CD4-positive, CD25-positive, alpha-beta regulatory T cell (primary cell): ENCODE measurements at regions not wholly inside any gene's neighbourhood (a gene's known extent, or its start where the extent isn't known, plus 50 kb on each side); places are given as distances from the start of the nearest gene placed in this dataset.
"Not testable (repeated sequence)": the region's sequence is repeated elsewhere in the genome, so short reads cannot be mapped to it uniquely, and the experiment has no call there.

ENCODE experiments used
- ATAC-seq, 2 donors: fragments of 150-1000 bp; cut with Tn5 transposase; one replicate each; pipeline ENCODE4 v1.10.0; 2021; ENCODE audit warnings: low read depth in 2 of 2, moderate number of reproducible peaks in 2 of 2, moderate library complexity in 1 of 2
- DNase-seq, 3 donors: peaks; one replicate each; pipeline versions ENCODE4 v3.0.0 to v3.0.0-alpha.2; 2012 to 2022; ENCODE audit warnings: mixed read lengths in 1 of 3
- H3K27ac ChIP-seq: one replicate; pipeline ENCODE4 v1.7.0; 2013; ENCODE audit warnings: mild to moderate bottlenecking, low read length; ENCODE audit not compliant: insufficient read depth, poor library complexity, severe bottlenecking
- H3K27me3 ChIP-seq: one replicate; pipeline ENCODE4 v1.7.0; 2013; ENCODE audit warnings: low read length; ENCODE audit not compliant: control insufficient read depth, insufficient read depth
- H3K36me3 ChIP-seq: one replicate; pipeline ENCODE4 v1.7.0; 2013; ENCODE audit warnings: mild to moderate bottlenecking, low read length, moderate library complexity; ENCODE audit not compliant: control insufficient read depth, insufficient read depth
- H3K4me1 ChIP-seq: 2 replicates; pipeline ENCODE4 v1.7.0; 2013; ENCODE audit warnings: mild to moderate bottlenecking, low read length; ENCODE audit not compliant: insufficient read depth, control insufficient read depth, poor library complexity, severe bottlenecking
- H3K4me3 ChIP-seq: one replicate; pipeline ENCODE4 v1.7.0; 2013; ENCODE audit warnings: low read depth, mild to moderate bottlenecking, low read length, moderate library complexity
- H3K9me3 ChIP-seq, 2 experiments: 1 replicate in 1 of 2; 2 replicates in 1 of 2; pipeline ENCODE4 v1.7.0; 2013; ENCODE audit warnings: low read length in 2 of 2, mild to moderate bottlenecking in 1 of 2, moderate library complexity in 1 of 2; ENCODE audit not compliant: control insufficient read depth in 2 of 2
- H3K27ac Mint-ChIP-seq, 3 donors: one replicate each; pipeline ENCODE4 v1.8.0; 2020 to 2022; ENCODE audit warnings: mild to moderate bottlenecking in 3 of 3, mixed read lengths in 3 of 3, moderate library complexity in 2 of 3
- H3K27me3 Mint-ChIP-seq: one replicate; pipeline ENCODE4 v1.8.0; 2022; ENCODE audit warnings: mild to moderate bottlenecking, mixed read lengths
- H3K36me3 Mint-ChIP-seq: one replicate; pipeline ENCODE4 v1.8.0; 2020; ENCODE audit warnings: mixed read lengths
- H3K4me1 Mint-ChIP-seq, 4 donors: one replicate each; pipeline ENCODE4 v1.8.0; 2020 to 2022; ENCODE audit warnings: mixed read lengths in 4 of 4, mild to moderate bottlenecking in 1 of 4
- H3K4me3 Mint-ChIP-seq, 4 donors: one replicate each; pipeline ENCODE4 v1.8.0; 2020 to 2022; ENCODE audit warnings: mild to moderate bottlenecking in 4 of 4, mixed read lengths in 4 of 4, moderate library complexity in 3 of 4
- H3K9me3 Mint-ChIP-seq, 7 donors: one replicate each; pipeline ENCODE4 v1.8.0; 2020 to 2022; ENCODE audit warnings: mixed read lengths in 7 of 7, mild to moderate bottlenecking in 3 of 7, moderate library complexity in 2 of 7

DNA sequence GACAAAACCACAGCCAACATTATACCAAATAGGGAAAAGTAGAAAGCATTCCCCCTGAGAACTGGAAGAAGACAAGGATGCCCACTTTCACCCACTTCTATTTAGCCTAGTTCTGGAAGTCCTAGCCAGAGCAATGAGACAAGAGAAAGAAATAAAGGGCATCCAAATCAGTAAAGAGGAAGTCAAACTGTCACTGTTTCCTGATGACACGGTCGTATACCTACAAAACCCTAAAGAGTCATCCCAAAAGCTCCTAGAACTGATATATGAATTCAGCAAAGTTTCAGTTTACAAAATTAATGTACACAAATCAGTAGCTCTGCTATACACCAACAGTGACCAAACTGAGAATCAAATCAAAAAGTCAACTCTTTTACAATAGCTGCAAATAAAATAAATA is 142.6 kb upstream of the P2RY1 start:
- H3K9me3 Mint-ChIP-seq, H3K4me1 Mint-ChIP-seq, H3K27ac ChIP-seq, H3K27me3 ChIP-seq, H3K36me3 Mint-ChIP-seq, H3K4me3 ChIP-seq, H3K9me3 ChIP-seq, H3K27ac Mint-ChIP-seq, DNase-seq, ATAC-seq, H3K36me3 ChIP-seq, H3K4me3 Mint-ChIP-seq, H3K27me3 Mint-ChIP-seq, H3K4me1 ChIP-seq: not testable (repeated sequence)

DNA sequence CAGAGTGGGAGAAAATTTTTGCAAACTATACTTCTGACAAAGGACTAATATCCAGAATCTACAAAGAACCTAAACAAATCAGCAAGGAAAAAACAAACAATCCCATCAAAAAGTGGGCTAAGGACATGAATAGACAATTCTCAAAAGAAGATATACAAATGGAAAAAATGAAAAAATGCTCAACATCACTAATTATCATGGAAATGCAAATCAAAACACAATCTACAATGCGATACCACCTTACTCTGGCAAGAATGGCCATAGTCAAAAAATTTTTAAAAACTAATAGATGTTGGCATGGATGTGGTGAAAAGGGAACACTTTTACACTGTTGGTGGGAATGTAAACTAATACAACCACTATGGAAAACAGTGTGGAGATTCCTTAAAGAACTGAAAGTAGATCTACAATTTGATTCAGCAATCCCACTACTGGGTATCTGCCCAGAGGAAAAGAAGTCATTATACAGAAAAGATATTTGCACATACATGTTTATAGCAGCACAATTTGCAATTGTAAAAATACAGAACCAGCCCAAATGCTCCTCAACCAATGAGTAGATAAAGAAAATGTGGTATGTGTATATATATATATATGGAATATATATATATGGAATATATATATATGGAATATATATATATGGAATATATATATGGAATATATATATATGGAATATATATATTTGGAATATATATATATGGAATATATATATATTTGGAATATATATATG is 141.2 kb upstream of the P2RY1 start:
- not testable (repeated sequence) for H3K27ac Mint-ChIP-seq, H3K4me1 Mint-ChIP-seq, H3K36me3 Mint-ChIP-seq, H3K36me3 ChIP-seq, H3K27me3 ChIP-seq, ATAC-seq, H3K4me3 ChIP-seq, H3K27me3 Mint-ChIP-seq, H3K27ac ChIP-seq, H3K9me3 Mint-ChIP-seq, H3K9me3 ChIP-seq, H3K4me1 ChIP-seq
- peak overlapping the region in 1 of 4 donors; percentile 1 for H3K4me3 Mint-ChIP-seq
- DNase-seq = peak in 2 of 3 donors; percentile 39 to 40

DNA sequence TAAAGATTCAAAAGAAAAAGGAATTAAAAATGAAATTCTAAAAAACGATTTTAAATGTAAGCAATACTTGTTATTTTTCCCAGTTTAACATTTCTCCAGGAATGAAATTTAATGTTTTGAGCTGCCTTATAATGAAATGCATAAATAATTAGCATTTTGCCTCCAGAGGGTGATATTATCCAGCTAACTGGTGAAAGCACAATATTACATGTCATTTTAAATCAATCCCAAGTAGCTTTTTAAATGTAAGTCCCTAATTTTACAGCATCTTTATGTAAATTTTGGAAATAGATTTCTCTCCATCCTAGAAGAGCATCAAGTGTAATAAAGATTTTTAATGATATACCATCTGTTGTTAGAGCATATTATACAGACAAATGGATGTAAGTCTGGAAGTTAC is 139.1 kb upstream of the P2RY1 start:
- no peaks in the 10 kb centered on the region for H3K4me1 Mint-ChIP-seq
- H3K27me3 ChIP-seq = no peaks in the 10 kb centered on the region
- H3K36me3 ChIP-seq = no peaks in the 10 kb centered on the region
- no peak overlapping the region for H3K4me3 Mint-ChIP-seq
- no peak overlapping the region for H3K27ac ChIP-seq
- ATAC-seq = no peak
- DNase-seq = no peak
- peaks cover 0 to 4% (median 0%) of the 10 kb centered on the region in 7 donors for H3K9me3 Mint-ChIP-seq
- H3K9me3 ChIP-seq = no peaks in the 10 kb centered on the region
- no peaks in the 10 kb centered on the region for H3K27me3 Mint-ChIP-seq
- no peak overlapping the region for H3K4me3 ChIP-seq
- H3K36me3 Mint-ChIP-seq = no peaks in the 10 kb centered on the region
- H3K27ac Mint-ChIP-seq = no peak overlapping the region
- H3K4me1 ChIP-seq = no peaks in the 10 kb centered on the region

DNA sequence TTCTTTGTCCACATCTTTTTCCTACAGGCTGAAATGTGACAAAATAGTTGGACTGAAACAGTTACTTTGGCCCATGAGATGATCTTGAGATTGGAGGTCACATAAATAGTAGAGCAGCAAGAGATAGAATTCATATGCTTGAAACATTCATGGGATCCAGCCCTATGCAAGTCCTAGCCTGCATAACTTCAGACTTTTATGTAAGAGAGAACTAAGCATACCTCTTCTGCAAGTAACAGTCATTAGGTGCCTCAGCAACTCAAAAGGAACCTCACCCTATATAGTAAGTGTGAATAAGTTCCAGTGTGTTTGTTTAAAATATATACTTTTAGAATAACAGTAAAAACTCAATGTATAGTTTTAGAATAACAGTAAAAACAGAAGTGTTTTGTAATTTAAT is 138.0 kb upstream of the P2RY1 start:
- H3K9me3 Mint-ChIP-seq = peaks cover 0 to 3% (median 0%) of the 10 kb centered on the region in 7 donors
- no peak for DNase-seq
- Histone ChIP-seq H3K27me3 (no peaks in the 10 kb centered on the region), H3K4me3 (no peak overlapping the region), H3K4me1 (no peaks in the 10 kb centered on the region), H3K27ac (no peak overlapping the region), H3K36me3 (no peaks in the 10 kb centered on the region), H3K9me3 (no peaks in the 10 kb centered on the region)
- H3K27ac Mint-ChIP-seq = no peak overlapping the region
- H3K4me3 Mint-ChIP-seq = no peak overlapping the region
- ATAC-seq = no peak
- no peaks in the 10 kb centered on the region for H3K27me3 Mint-ChIP-seq
- H3K4me1 Mint-ChIP-seq = no peaks in the 10 kb centered on the region
- H3K36me3 Mint-ChIP-seq = no peaks in the 10 kb centered on the region

DNA sequence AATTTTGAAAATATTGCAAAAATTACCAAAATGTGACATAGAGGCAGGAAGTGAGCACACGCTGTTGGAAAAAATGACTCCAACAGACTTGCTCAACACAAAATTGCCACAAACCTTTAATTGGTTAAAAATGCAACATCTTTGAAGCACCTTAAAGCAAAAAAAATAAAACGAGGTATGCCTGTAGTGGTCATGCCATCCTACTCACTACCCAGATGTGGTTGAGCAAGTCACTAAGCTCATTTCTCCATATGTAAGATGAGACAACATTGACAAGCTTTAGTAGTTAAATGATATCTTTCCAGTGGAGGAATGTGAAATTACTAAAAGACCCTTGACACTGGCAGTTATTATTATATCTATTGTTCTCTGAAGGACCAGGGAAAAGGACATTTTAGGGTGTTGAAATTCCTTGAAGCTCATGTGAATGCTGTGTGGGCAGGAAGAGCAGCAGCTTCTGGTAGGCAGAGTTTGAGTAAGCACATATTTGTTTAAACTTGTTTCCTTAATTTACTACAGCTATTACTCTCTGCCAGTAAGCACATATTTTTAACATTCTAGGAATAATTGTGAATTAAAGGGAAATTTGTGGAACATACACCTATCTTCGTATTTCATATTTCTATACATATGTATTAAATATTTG is 131.6 kb upstream of the P2RY1 start:
- H3K4me1 ChIP-seq = no peaks in the 10 kb centered on the region
- Mint-ChIP-seq H3K27ac (no peak overlapping the region), H3K27me3 (no peaks in the 10 kb centered on the region), H3K4me1 (no peaks in the 10 kb centered on the region), H3K36me3 (no peaks in the 10 kb centered on the region), H3K9me3 (peaks cover 0 to 2% (median 0%) of the 10 kb centered on the region in 7 donors), H3K4me3 (no peak overlapping the region)
- DNase-seq = no peak
- no peak for ATAC-seq
- no peak overlapping the region for H3K4me3 ChIP-seq
- no peaks in the 10 kb centered on the region for H3K27me3 ChIP-seq
- no peaks in the 10 kb centered on the region for H3K9me3 ChIP-seq
- H3K27ac ChIP-seq = no peak overlapping the region
- H3K36me3 ChIP-seq = no peaks in the 10 kb centered on the region

DNA sequence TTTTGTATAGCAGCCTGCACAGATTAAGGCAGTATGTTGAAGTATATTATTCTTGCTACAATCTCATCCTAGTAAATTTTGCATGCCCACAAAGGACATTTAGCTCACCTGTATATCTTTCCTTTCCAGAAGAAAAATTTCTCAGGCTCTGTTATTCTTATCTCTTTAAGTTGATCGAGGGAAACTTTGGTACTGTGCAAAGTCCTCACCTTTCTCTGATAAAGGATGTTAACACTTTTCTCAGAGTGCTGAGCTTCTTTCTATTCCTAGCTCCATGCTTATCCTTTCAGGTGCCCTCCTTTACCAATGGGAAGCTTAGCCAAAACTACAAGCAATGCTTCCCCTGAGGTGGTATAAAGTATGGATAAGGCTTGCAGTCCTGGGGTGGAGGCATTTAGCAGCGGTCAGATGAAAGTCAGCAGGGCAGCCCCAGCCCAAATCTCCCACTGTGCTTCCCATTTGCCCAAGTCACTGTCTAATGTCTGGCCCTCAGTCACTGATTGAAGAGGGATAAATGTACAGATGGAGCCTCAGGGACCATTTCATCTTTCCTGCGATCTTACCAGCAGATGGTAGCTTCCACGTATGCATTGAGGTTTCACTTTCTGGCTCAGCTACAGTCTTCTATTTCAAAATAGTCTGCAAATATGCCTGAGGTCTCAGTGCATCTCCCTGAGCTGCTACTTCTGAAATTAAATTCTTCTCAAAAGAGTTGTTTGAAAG is 127.8 kb upstream of the P2RY1 start:
- H3K4me1 Mint-ChIP-seq = no peaks in the 10 kb centered on the region
- ATAC-seq = no peak

DNA sequence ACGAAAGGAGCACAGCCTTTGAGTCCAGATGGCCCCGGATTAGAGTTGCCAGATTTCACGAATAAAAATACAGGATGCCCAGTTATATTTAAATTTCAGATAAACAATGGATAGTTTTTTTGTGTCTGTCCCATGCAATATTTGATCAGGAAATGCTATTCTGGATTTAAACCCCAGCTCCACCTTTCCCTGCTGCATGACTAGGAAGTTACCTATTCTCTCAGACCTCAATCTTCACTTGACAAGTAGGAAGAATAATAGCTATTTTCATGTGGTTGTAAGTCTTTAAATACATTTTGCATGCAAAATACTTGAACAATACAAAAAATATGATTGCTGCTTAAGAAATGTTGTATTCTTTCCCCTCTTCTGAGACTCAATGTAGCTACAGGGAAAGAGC is 125.3 kb upstream of the P2RY1 start:
- DNase-seq (no peak), ATAC-seq (no peak)
- H3K27ac Mint-ChIP-seq = no peak overlapping the region
- Histone ChIP-seq H3K4me3 (no peak overlapping the region), H3K36me3 (no peaks in the 10 kb centered on the region), H3K27ac (no peak overlapping the region), H3K4me1 (no peaks in the 10 kb centered on the region), H3K9me3 (no peaks in the 10 kb centered on the region), H3K27me3 (no peaks in the 10 kb centered on the region)
- H3K9me3 Mint-ChIP-seq = peaks cover 0 to 1% (median 0%) of the 10 kb centered on the region in 7 donors
- H3K27me3 Mint-ChIP-seq = no peaks in the 10 kb centered on the region
- H3K36me3 Mint-ChIP-seq = no peaks in the 10 kb centered on the region
- H3K4me1 Mint-ChIP-seq = no peaks in the 10 kb centered on the region
- H3K4me3 Mint-ChIP-seq = no peak overlapping the region

More for the DNA sequence above, 127.8 kb upstream of the P2RY1 start:
- no peaks in the 10 kb centered on the region for H3K9me3 ChIP-seq
- no peaks in the 10 kb centered on the region for H3K4me1 ChIP-seq
- H3K36me3 ChIP-seq = no peaks in the 10 kb centered on the region
- Mint-ChIP-seq H3K27me3 (no peaks in the 10 kb centered on the region), H3K4me3 (no peak overlapping the region), H3K9me3 (peaks cover 0 to 1% (median 0%) of the 10 kb centered on the region in 7 donors), H3K36me3 (no peaks in the 10 kb centered on the region), H3K27ac (no peak overlapping the region)
- no peaks in the 10 kb centered on the region for H3K27me3 ChIP-seq
- H3K27ac ChIP-seq = no peak overlapping the region
- DNase-seq = no peak
- H3K4me3 ChIP-seq = no peak overlapping the region
